Calu3 (cell line): ENCODE measurements at regions not wholly inside any gene's neighbourhood (a gene's known extent, or its start where the extent isn't known, plus 50 kb on each side); places are given as distances from the start of the nearest gene placed in this dataset.

Experiments
- BruUV-seq: library from RNA; stranded (reverse); fragments of 400-500 nt; replicated peaks from 2 replicates; lab custom pipeline; 2021; lab: Mats Ljungman, UMichigan
- CTCF ChIA-PET: fragments of 300-600 bp; sonication (Branson Sonifier 250); formaldehyde crosslinking; loops from one replicate; lab custom pipeline; 2022; ENCODE audit warnings: antibody characterized with exemption; lab: Charles Lee
- DNase-seq: peaks from one replicate; pipeline ENCODE4 v3.0.0; 2022
- H3K27ac Mint-ChIP-seq: one replicate; pipeline ENCODE4 v1.8.0; 2022; ENCODE audit warnings: mixed read lengths; ENCODE audit not compliant: unreplicated experiment
- H3K27me3 Mint-ChIP-seq: one replicate; pipeline ENCODE4 v1.8.0; 2022; ENCODE audit warnings: mixed read lengths; ENCODE audit not compliant: unreplicated experiment
- H3K36me3 Mint-ChIP-seq: one replicate; pipeline ENCODE4 v1.8.0; 2022; ENCODE audit warnings: mild to moderate bottlenecking, moderate library complexity, mixed read lengths; ENCODE audit not compliant: insufficient read depth, unreplicated experiment
- H3K4me1 Mint-ChIP-seq: one replicate; pipeline ENCODE4 v1.8.0; 2022; ENCODE audit warnings: mild to moderate bottlenecking, low read depth, mixed read lengths; ENCODE audit not compliant: unreplicated experiment
- H3K4me3 Mint-ChIP-seq: one replicate; pipeline ENCODE4 v1.8.0; 2022; ENCODE audit warnings: mild to moderate bottlenecking, low read depth, moderate library complexity, mixed read lengths; ENCODE audit not compliant: unreplicated experiment
- H3K9me3 Mint-ChIP-seq: one replicate; pipeline ENCODE4 v1.8.0; 2022; ENCODE audit warnings: low read depth, mixed read lengths; ENCODE audit not compliant: unreplicated experiment
- intact Hi-C: fragments of 100-400 bp; cut with micrococcal nuclease; formaldehyde crosslinking; loops from one replicate; pipeline ENCODE4 v1.10.0; 2022; ENCODE audit not compliant: unreplicated experiment
- TF ChIP-seq, protein P1 (sequence below): fragments of 200-600 bp; IDR thresholded peaks from one replicate; pipeline ENCODE4 v1.8.0; 2022; ENCODE audit warnings: antibody characterized with exemption; ENCODE audit not compliant: unreplicated experiment

DNA sequence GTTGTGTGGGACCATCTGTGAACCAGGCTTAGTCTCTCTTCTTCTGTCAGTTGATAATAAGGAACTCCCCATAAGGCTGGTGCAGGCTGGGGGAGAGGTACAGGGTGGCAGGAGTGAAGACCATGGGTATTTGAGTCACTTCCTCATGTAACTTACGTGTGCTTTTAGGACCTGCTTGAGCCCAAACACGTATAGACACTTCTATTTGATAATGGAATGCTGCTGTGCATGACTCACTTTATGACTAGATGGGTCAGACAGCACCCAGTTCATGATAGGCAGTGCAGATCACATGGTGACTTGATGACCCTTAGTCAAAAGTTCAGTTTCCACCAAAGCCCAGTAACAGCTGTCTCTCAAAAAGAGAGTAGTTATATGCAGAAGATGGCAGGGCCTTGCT, 490.9 kb downstream of the ZBBX start:
- H3K27ac Mint-ChIP-seq, result no peak overlapping the region
- peaks cover 7% of the 10 kb centered on the region for H3K9me3 Mint-ChIP-seq
- H3K4me1 Mint-ChIP-seq, result no peaks in the 10 kb centered on the region
- no TSS peak for BruUV-seq
- no peak for DNase-seq
- CTCF ChIA-PET, result no interaction called here
- no peak overlapping the region for H3K4me3 Mint-ChIP-seq
- no peaks in the 10 kb centered on the region for H3K36me3 Mint-ChIP-seq
- TF ChIP-seq, protein P1, sequence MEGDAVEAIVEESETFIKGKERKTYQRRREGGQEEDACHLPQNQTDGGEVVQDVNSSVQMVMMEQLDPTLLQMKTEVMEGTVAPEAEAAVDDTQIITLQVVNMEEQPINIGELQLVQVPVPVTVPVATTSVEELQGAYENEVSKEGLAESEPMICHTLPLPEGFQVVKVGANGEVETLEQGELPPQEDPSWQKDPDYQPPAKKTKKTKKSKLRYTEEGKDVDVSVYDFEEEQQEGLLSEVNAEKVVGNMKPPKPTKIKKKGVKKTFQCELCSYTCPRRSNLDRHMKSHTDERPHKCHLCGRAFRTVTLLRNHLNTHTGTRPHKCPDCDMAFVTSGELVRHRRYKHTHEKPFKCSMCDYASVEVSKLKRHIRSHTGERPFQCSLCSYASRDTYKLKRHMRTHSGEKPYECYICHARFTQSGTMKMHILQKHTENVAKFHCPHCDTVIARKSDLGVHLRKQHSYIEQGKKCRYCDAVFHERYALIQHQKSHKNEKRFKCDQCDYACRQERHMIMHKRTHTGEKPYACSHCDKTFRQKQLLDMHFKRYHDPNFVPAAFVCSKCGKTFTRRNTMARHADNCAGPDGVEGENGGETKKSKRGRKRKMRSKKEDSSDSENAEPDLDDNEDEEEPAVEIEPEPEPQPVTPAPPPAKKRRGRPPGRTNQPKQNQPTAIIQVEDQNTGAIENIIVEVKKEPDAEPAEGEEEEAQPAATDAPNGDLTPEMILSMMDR, result no peak
- no peaks in the 10 kb centered on the region for H3K27me3 Mint-ChIP-seq
- intact Hi-C loops, result no loop called here

DNA sequence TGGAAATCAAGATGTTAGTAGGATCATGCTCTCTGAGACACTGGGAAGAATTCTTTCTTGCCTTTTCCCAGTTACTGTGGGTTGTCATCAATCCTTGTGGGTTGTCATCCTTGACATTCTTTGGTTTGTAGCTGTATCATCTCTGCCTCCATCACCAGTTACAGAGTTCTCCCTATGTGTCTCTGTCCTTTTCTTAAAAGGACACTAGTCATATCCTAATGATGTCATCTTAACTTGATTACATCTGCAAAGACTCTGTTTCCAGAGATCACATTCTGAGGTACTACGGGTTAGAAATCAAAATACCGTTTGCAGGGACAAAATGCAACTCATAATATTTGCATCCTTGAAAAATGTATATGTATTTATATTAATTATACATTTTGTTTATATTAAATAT, 500.4 kb downstream of the ZBBX start:
- CTCF ChIA-PET, result no interaction called here
- H3K27me3 Mint-ChIP-seq, result no peaks in the 10 kb centered on the region
- no peak overlapping the region for H3K27ac Mint-ChIP-seq
- no peaks in the 10 kb centered on the region for H3K4me1 Mint-ChIP-seq
- no TSS peak for BruUV-seq
- no peaks in the 10 kb centered on the region for H3K36me3 Mint-ChIP-seq
- no peak overlapping the region for H3K4me3 Mint-ChIP-seq
- intact Hi-C loops, result no loop called here
- TF ChIP-seq, protein P1, result no peak
- H3K9me3 Mint-ChIP-seq, result peaks cover 10% of the 10 kb centered on the region
- no peak for DNase-seq

- Mint-ChIP-seq H3K36me3 (no peaks in the 10 kb centered on the region), H3K4me1 (no peaks in the 10 kb centered on the region), H3K27ac (no peak overlapping the region), H3K9me3 (peaks cover 13% of the 10 kb centered on the region), H3K27me3 (no peaks in the 10 kb centered on the region), H3K4me3 (no peak overlapping the region)
- intact Hi-C loops, result no loop called here
- TF ChIP-seq, protein P1, result no peak
- CTCF ChIA-PET, result no interaction called here
- DNase-seq, result no peak
- BruUV-seq, result no TSS peak
Observed at GRCh38 chr3:166877971-166878370, 502.1 kb downstream of the ZBBX start.

DNA sequence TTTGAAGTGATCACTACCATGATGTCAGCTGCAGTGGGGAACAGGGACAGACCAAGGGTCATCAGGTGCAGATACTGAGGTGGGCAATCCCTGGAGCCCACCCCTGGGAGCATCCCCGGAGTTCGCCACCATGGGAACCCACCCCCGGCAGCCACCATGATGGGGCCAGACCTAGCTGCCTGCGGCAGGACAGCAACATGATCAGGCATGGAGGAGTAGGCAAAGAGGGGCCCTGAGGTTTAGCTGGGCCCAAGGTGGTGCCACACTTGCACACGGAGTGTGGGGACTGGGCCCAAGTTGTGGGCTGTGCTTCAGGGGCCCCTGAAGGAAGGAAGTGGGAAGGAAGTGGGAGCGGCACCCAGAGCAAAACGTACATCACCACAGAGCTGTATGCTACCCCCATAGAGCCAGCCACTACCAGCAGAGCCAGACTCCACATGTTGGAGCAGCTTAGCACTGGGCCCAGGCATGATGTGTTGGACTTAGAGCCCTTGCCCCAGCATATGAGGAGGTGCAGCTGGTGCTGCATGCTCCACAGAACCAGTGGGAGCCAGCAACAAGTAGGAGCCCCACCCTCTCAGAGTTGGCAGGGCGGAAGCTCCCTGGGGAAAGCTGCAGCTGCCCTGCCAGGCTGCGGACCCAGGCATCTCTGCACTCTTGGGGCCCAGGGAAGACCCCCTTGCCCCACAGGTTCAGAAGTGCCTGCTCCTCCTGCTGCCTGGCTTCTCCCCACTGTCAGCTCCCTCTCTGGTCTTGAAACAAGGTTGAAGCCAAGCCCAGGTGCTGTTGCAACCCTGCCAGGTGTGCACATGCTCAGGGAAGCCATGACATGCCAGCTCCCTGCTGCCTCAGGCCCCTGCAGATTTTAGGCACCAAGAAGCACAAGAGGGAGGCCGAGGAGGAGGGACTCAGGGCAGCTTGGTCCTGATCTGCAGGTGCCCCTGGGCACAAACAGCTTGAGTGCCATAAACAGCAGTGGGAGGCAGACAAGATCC, 515.3 kb downstream of the ZBBX start:
- no peaks in the 10 kb centered on the region for H3K4me1 Mint-ChIP-seq
- CTCF ChIA-PET, result no interaction called here
- DNase-seq, result no peak
- no peak overlapping the region for H3K27ac Mint-ChIP-seq
- no peaks in the 10 kb centered on the region for H3K27me3 Mint-ChIP-seq
- peaks cover 7% of the 10 kb centered on the region for H3K9me3 Mint-ChIP-seq
- intact Hi-C loops, result no loop called here
- no TSS peak for BruUV-seq
- no peak overlapping the region for H3K4me3 Mint-ChIP-seq
- TF ChIP-seq, protein P1, result no peak
- no peaks in the 10 kb centered on the region for H3K36me3 Mint-ChIP-seq
